ENCODE measurements at regions not wholly inside any gene's neighbourhood (a gene's known extent, or its start where the extent isn't known, plus 50 kb on each side); places are given as distances from the start of the nearest gene placed in this dataset.
"Not testable (repeated sequence)": the region's sequence is repeated elsewhere in the genome, so short reads cannot be mapped to it uniquely, and the experiment has no call there.

DNA sequence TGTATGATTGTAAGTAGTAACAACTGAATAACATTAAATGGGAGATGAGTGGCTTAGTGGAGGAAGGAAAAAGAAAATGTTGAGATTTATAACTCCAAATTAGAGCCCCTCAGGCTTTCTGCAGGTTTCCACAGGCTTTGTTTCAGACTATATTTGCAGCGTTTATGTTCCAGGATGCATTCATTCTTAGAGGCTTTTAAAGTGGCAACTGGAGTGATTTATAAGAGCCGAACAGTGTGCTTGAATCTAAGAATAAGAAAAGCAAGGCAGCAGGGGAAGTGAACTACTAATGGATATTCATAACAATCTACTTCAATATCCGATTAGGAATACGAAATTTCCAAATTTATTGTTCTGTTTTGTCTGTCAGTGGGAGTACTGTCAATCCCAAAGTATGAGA lies 91.0 kb downstream of the UFM1 start:
- DNase-seq: no peak
- Histone ChIP-seq H3K9me3 (no peaks in the 10 kb centered on the region), H3K4me1 (ENCODE audit: insufficient read depth) (no peaks in the 10 kb centered on the region), H3K27me3 (no peaks in the 10 kb centered on the region), H3K36me3 (no peaks in the 10 kb centered on the region), H3K27ac (no peak overlapping the region), H3K4me3 (no peak overlapping the region)
- no peak for TF ChIP-seq EP300 (IDR thresholded peaks at IDR 0.05)
- TF ChIP-seq, protein P1, sequence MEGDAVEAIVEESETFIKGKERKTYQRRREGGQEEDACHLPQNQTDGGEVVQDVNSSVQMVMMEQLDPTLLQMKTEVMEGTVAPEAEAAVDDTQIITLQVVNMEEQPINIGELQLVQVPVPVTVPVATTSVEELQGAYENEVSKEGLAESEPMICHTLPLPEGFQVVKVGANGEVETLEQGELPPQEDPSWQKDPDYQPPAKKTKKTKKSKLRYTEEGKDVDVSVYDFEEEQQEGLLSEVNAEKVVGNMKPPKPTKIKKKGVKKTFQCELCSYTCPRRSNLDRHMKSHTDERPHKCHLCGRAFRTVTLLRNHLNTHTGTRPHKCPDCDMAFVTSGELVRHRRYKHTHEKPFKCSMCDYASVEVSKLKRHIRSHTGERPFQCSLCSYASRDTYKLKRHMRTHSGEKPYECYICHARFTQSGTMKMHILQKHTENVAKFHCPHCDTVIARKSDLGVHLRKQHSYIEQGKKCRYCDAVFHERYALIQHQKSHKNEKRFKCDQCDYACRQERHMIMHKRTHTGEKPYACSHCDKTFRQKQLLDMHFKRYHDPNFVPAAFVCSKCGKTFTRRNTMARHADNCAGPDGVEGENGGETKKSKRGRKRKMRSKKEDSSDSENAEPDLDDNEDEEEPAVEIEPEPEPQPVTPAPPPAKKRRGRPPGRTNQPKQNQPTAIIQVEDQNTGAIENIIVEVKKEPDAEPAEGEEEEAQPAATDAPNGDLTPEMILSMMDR (IDR thresholded peaks at IDR 0.05): no peak
- TF ChIP-seq POLR2A (IDR thresholded peaks at IDR 0.05): no peak
- intact Hi-C loops (cut with DNase I): no loop called here
- whole genome bisulfite sequencing, 3 donors: 78 to 83% (median 80%) methylated on average over 4 of the region's 4 CpGs

DNA sequence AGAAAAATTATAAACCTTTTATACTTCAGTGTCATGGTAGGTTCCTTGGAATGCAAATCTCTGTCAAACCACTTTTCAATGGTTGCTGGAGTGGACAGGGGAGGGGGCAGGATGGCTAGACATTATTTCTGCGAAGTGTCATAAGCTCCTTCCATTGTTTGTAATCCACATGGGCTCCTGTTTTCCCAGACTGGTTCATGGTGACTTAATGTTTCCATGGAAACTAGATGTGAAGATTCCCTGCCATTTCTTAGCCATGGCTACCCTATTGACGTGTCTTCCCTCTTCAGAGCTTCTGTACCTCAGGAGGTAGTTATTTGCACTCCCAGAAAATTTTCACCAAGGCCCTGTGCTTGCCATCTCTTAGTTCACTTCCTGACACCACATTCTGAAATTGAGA lies 95.3 kb downstream of the UFM1 start:
- WGBS, 3 donors: 92 to 93% (median 92%) methylated on average over 2 of the region's 2 CpGs
- intact Hi-C loops (cut with DNase I): no loop called here
- no peak for TF ChIP-seq EP300 (IDR thresholded peaks at IDR 0.05)
- TF ChIP-seq, protein P1 (IDR thresholded peaks at IDR 0.05): no peak
- no peak for TF ChIP-seq POLR2A (IDR thresholded peaks at IDR 0.05)

DNA sequence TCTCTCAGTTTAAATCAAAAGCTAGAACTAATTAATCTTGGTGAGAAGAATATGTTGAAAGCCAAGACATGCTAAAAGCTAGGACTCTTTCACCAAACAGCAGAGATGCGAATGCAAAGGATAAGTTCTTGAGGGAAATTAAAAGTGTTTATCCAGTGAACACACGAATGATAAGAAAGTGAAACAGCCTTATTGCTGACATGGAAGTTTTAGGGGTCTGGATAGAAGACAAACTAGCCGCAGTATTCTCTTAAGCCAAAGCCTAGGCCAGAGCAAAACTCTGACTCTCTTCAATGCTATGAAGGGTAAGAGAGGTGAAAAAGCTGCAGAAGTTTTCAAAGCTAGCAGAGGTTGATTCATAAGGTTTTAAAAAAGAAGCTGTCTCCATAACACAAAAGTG lies 103.0 kb downstream of the UFM1 start:
- no peak for TF ChIP-seq POLR2A (IDR thresholded peaks at IDR 0.05)
- TF ChIP-seq, protein P1 (IDR thresholded peaks at IDR 0.05): no peak
- no peak for TF ChIP-seq EP300 (IDR thresholded peaks at IDR 0.05)
- DNase-seq: no peak
- Histone ChIP-seq H3K9me3 (no peaks in the 10 kb centered on the region), H3K4me3 (no peak overlapping the region), H3K27ac (no peak overlapping the region), H3K4me1 (ENCODE audit: insufficient read depth) (no peaks in the 10 kb centered on the region), H3K36me3 (no peaks in the 10 kb centered on the region), H3K27me3 (no peaks in the 10 kb centered on the region)
- 88 to 89% (median 89%) methylated on average over 3 of the region's 3 CpGs for WGBS, 3 donors
- intact Hi-C loops (cut with DNase I): no loop called here

More for the DNA sequence above, 95.3 kb downstream of the UFM1 start:
- Histone ChIP-seq H3K9me3 (no peaks in the 10 kb centered on the region), H3K4me3 (no peak overlapping the region), H3K36me3 (no peaks in the 10 kb centered on the region), H3K4me1 (ENCODE audit: insufficient read depth) (no peaks in the 10 kb centered on the region), H3K27me3 (no peaks in the 10 kb centered on the region), H3K27ac (no peak overlapping the region)
- DNase-seq: no peak

DNA sequence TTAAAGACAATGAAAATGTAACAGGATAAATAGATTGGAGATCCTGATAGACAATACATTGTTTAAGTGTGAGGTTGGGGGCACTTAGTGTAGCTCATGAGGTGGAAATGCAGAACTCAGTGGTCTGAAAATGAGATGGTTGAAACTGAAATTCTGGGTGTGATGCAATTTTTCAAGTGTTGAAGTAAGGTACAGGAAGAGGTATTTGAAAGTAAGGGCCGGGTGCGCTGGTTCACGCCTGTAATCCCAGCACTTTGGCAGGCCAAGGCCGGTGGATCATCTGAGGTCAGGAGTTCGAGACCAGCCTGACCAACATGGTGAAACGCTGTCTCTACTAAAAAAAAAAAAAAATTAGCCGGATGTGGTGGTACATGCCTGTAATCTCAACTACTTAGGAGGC lies 113.0 kb downstream of the UFM1 start:
- Histone ChIP-seq H3K4me3 (no peak overlapping the region), H3K9me3 (no peaks in the 10 kb centered on the region), H3K27me3 (no peaks in the 10 kb centered on the region), H3K27ac (no peak overlapping the region), H3K4me1 (ENCODE audit: insufficient read depth) (no peaks in the 10 kb centered on the region), H3K36me3 (no peaks in the 10 kb centered on the region)
- TF ChIP-seq, protein P1 (IDR thresholded peaks at IDR 0.05): no peak
- TF ChIP-seq EP300 (IDR thresholded peaks at IDR 0.05): no peak
- TF ChIP-seq POLR2A (IDR thresholded peaks at IDR 0.05): no peak
- intact Hi-C loops (cut with DNase I): no loop called here
- DNase-seq: no peak
- WGBS, 3 donors: 95 to 97% (median 95%) methylated on average over 7 of the region's 7 CpGs

DNA sequence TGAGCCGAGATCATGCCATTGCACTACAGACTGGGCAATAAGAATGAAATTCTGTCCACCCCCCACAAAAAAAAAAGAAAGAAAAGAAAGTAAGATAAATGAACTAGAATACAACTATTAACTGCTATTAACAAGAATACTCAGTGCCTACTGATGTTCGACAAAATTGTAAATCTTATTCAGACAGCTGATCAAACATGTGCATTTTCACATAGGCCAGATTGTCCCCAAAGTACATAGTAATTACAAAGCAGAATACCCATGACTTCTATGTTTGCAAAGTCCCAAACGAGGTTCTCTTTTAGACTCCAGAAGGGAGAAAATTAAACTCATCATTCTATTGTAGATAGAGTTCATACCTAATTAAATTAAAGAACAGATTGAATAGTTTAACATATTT lies 113.4 kb downstream of the UFM1 start:
- no peaks in the 10 kb centered on the region for H3K27me3 ChIP-seq
- H3K4me3 ChIP-seq: no peak overlapping the region
- intact Hi-C loops (cut with DNase I): no loop called here
- H3K4me1 ChIP-seq (ENCODE audit: insufficient read depth): no peaks in the 10 kb centered on the region
- H3K36me3 ChIP-seq: no peaks in the 10 kb centered on the region
- H3K9me3 ChIP-seq: no peaks in the 10 kb centered on the region
- no peak overlapping the region for H3K27ac ChIP-seq
- no peak for TF ChIP-seq POLR2A (IDR thresholded peaks at IDR 0.05)
- TF ChIP-seq, protein P1 (IDR thresholded peaks at IDR 0.05): no peak
- TF ChIP-seq EP300 (IDR thresholded peaks at IDR 0.05): no peak
- 87 to 89% (median 87%) methylated on average over 3 of the region's 3 CpGs for WGBS, 3 donors
- DNase-seq: no peak

DNA sequence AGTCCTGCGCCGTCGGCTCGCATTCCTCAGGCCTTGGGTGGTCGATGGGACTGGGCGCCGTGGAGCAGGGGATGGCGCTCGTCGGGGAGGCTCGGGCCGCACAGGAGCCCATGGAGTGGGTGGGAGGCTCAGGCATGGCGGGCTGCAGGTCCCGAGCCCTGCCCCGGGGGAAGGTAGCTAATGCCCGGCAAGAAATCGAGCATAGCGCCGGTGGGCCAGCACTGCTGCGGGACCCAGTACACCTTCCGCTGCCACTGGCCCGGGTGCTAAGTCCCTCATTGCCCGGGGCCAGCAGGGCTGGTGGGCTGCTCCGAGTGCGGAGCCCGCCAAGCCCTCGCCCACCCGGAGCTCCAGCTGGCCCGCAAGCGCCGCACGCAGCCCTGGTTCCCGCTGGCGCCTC lies 122.8 kb downstream of the UFM1 start:
- H3K36me3 ChIP-seq; H3K9me3 ChIP-seq; H3K27ac ChIP-seq; H3K4me1 ChIP-seq (ENCODE audit: insufficient read depth); DNase-seq; H3K4me3 ChIP-seq; H3K27me3 ChIP-seq; intact Hi-C loops (cut with DNase I): not testable (repeated sequence)
- 96 to 98% (median 96%) methylated on average over 34 of the region's 34 CpGs for WGBS, 3 donors
